A673 (cell line): ENCODE measurements at regions not wholly inside any gene's neighbourhood (a gene's known extent, or its start where the extent isn't known, plus 50 kb on each side); places are given as distances from the start of the nearest gene placed in this dataset.

Source experiments
- BruUV-seq: library from RNA; stranded (reverse); fragments of 400-500 nt; replicated peaks from 2 replicates; lab custom pipeline; 2021; lab: Mats Ljungman, UMichigan
- CTCF ChIA-PET: fragments of 300-600 bp; sonication (Branson Sonifier 250); formaldehyde crosslinking; loops from one replicate; lab custom pipeline; 2022; ENCODE audit warnings: antibody characterized with exemption; lab: Charles Lee
- POLR2A ChIA-PET: fragments of 300-600 bp; sonication (Branson Sonifier 250); formaldehyde crosslinking; loops from one replicate; lab custom pipeline; 2022; ENCODE audit warnings: antibody characterized with exemption; ENCODE audit not compliant: low non-redundant PET; lab: Charles Lee
- DNase-seq: peaks from one replicate; pipeline ENCODE4 v3.0.0-alpha.2; 2015; ENCODE audit warnings: low spot score
- H3K27ac ChIP-seq: fragments of 200-600 bp; sonication (generic); 2 replicates; pipeline ENCODE4 v1.5.1; 2016; ENCODE audit warnings: mixed run types, low read depth, mild to moderate bottlenecking, mixed read lengths, antibody characterized with exemption, low read length; ENCODE audit not compliant: poor library complexity, severe bottlenecking
- H3K27me3 ChIP-seq: fragments of 200-600 bp; sonication (generic); replicated peaks from 2 replicates; pipeline ENCODE4 v1.6.1; 2017; ENCODE audit warnings: mixed run types, low read depth, mild to moderate bottlenecking, mixed read lengths, antibody characterized with exemption, low read length; ENCODE audit not compliant: insufficient read depth, poor library complexity
- H3K36me3 ChIP-seq: fragments of 200-600 bp; sonication (generic); 2 replicates; pipeline ENCODE4 v1.6.1; 2016; ENCODE audit warnings: mixed run types, mild to moderate bottlenecking, mixed read lengths, antibody characterized with exemption, low read length; ENCODE audit not compliant: insufficient read depth, poor library complexity, severe bottlenecking
- H3K4me1 ChIP-seq: fragments of 200-600 bp; sonication (generic); 2 replicates; pipeline ENCODE4 v1.6.1; 2017; ENCODE audit warnings: mixed run types, mild to moderate bottlenecking, mixed read lengths, antibody characterized with exemption, low read length; ENCODE audit not compliant: insufficient read depth, poor library complexity, severe bottlenecking
- H3K4me3 ChIP-seq: fragments of 200-600 bp; sonication (generic); 2 replicates; pipeline ENCODE4 v1.5.1; 2016; ENCODE audit warnings: low read depth, mixed run types, mild to moderate bottlenecking, mixed read lengths, low read length; ENCODE audit not compliant: poor library complexity, severe bottlenecking
- H3K9me3 ChIP-seq: fragments of 200-600 bp; sonication (generic); 2 replicates; pipeline ENCODE4 v1.6.1; 2016; ENCODE audit warnings: mixed run types, low read depth, mild to moderate bottlenecking, mixed read lengths, antibody characterized with exemption, low read length; ENCODE audit not compliant: poor library complexity, severe bottlenecking
- CTCF ChIP-seq: fragments of 300-800, 200-600 bp; sonication (generic); conservative IDR thresholded peaks from 2 replicates; pipeline ENCODE4 v1.5.1; 2017; ENCODE audit warnings: low read depth, mild to moderate bottlenecking, antibody characterized with exemption, low read length, moderate library complexity, mixed read lengths
- EZH2 ChIP-seq: fragments of 200-600 bp; sonication (generic); IDR thresholded peaks from 2 replicates; pipeline ENCODE4 v1.6.1; 2017; ENCODE audit warnings: borderline replicate concordance, low read depth, mild to moderate bottlenecking, mixed read lengths, antibody characterized with exemption, low read length; ENCODE audit not compliant: poor library complexity, severe bottlenecking
- intact Hi-C: fragments of 100-400 bp; cut with micrococcal nuclease; formaldehyde crosslinking; loops from one replicate; pipeline ENCODE4 v1.10.0; 2022; ENCODE audit not compliant: unreplicated experiment

- DNase-seq: no peak
- intact Hi-C loops: no loop called here
- H3K27me3 ChIP-seq: no peaks in the 10 kb centered on the region
- no peaks in the 10 kb centered on the region for H3K36me3 ChIP-seq
- CTCF ChIA-PET: no interaction called here
- POLR2A ChIA-PET: no interaction called here
- H3K9me3 ChIP-seq: no peaks in the 10 kb centered on the region
- H3K4me3 ChIP-seq: no peak overlapping the region
- TF ChIP-seq EZH2 (no peak), CTCF (no peak)
- H3K27ac ChIP-seq: no peak overlapping the region
- no TSS peak for BruUV-seq
- no peaks in the 10 kb centered on the region for H3K4me1 ChIP-seq
Observed at GRCh38 chr18:56115071-56116015, 523.0 kb downstream of the TXNL1 start.

- no peak for DNase-seq
- ChIA-PET POLR2A (no interaction called here), CTCF (no interaction called here)
- intact Hi-C loops: no loop called here
- no peaks in the 10 kb centered on the region for H3K4me1 ChIP-seq
- no peak for TF ChIP-seq EZH2
- no peak for TF ChIP-seq CTCF
- no TSS peak for BruUV-seq
- H3K27me3 ChIP-seq: peaks cover 9% of the 10 kb centered on the region
- no peak overlapping the region for H3K4me3 ChIP-seq
- H3K9me3 ChIP-seq: no peaks in the 10 kb centered on the region
- H3K36me3 ChIP-seq: no peaks in the 10 kb centered on the region
- no peak overlapping the region for H3K27ac ChIP-seq
Observed at GRCh38 chr18:56112984-56113383, 525.0 kb upstream of the TCF4 start.

- intact Hi-C loops: no loop called here
- H3K9me3 ChIP-seq: no peaks in the 10 kb centered on the region
- no peak for DNase-seq
- no TSS peak for BruUV-seq
- CTCF ChIA-PET: no interaction called here
- H3K4me1 ChIP-seq: no peaks in the 10 kb centered on the region
- no peak overlapping the region for H3K4me3 ChIP-seq
- no peak for TF ChIP-seq EZH2
- TF ChIP-seq CTCF: no peak
- no peaks in the 10 kb centered on the region for H3K36me3 ChIP-seq
- POLR2A ChIA-PET: no interaction called here
- H3K27me3 ChIP-seq: peaks cover 9% of the 10 kb centered on the region
- H3K27ac ChIP-seq: no peak overlapping the region
Observed at GRCh38 chr18:56112013-56112749, 524.2 kb upstream of the TCF4 start.
